Thyroid gland (tissue), 4 donors: ENCODE measurements at regions not wholly inside any gene's neighbourhood (a gene's known extent, or its start where the extent isn't known, plus 50 kb on each side); places are given as distances from the start of the nearest gene placed in this dataset.

ENCODE experiments used
- DNase-seq, 2 donors: peaks; one replicate each; pipeline ENCODE4 v3.0.0-alpha.2; 2019
- H3K27ac ChIP-seq, 3 donors: fragments of 200-600 bp; sonication (generic); 1 replicate in 2 of 3; 2 replicates in 1 of 3; pipeline ENCODE4 v1.5.1; 2016 to 2019; ENCODE audit warnings: mild to moderate bottlenecking in 1 of 3, moderate library complexity in 1 of 3
- H3K27me3 ChIP-seq: fragments of 200-600 bp; sonication (generic); one replicate; pipeline ENCODE4 v1.5.1; 2019
- H3K36me3 ChIP-seq, 2 donors: fragments of 200-600 bp; sonication (generic); one replicate each; pipeline ENCODE4 v1.5.1; 2016 to 2019
- H3K4me1 ChIP-seq, 2 donors: fragments of 200-600 bp; sonication (generic); one replicate each; pipeline ENCODE4 v1.5.1; 2017 to 2019
- H3K4me3 ChIP-seq, 3 donors: fragments of 200-600 bp; sonication (generic); replicated peaks in 1 of 3; 1 replicate in 2 of 3; 2 replicates in 1 of 3; pipeline ENCODE4 v1.5.1; 2016; ENCODE audit warnings: mild to moderate bottlenecking in 1 of 3
- H3K9me3 ChIP-seq: fragments of 200-600 bp; sonication (generic); one replicate; pipeline ENCODE4 v1.5.1; 2017
- POLR2A ChIP-seq, 2 donors: fragments of 450-650 bp; IDR thresholded peaks; one replicate each; pipeline ENCODE4 v1.6.1; 2017; ENCODE audit warnings: antibody characterized with exemption in 2 of 2, mild to moderate bottlenecking in 2 of 2, moderate library complexity in 1 of 2
- whole genome bisulfite sequencing, 2 donors: methylation state at CpG; one replicate each; pipeline ENCODE4 v1.1.5; 2017; 5-methylcytosine and 5-hydroxymethylcytosine counted together
- intact Hi-C: fragments of 100-400 bp; cut with DNase I; formaldehyde crosslinking; loops from one replicate; pipeline ENCODE4 v1.15.1; 2023
- TF ChIP-seq, protein P1 (sequence below), 6 experiments: fragments of 200-600 bp in 3 of 6; fragments of 450-650 bp in 3 of 6; sonication (generic) in 3 of 6; IDR thresholded peaks; one replicate each; pipeline ENCODE4 v1.5.1; 2016 to 2019; ENCODE audit warnings: antibody characterized with exemption in 6 of 6, mild to moderate bottlenecking in 2 of 6, inconsistent platforms in 1 of 6, moderate library complexity in 1 of 6

DNA sequence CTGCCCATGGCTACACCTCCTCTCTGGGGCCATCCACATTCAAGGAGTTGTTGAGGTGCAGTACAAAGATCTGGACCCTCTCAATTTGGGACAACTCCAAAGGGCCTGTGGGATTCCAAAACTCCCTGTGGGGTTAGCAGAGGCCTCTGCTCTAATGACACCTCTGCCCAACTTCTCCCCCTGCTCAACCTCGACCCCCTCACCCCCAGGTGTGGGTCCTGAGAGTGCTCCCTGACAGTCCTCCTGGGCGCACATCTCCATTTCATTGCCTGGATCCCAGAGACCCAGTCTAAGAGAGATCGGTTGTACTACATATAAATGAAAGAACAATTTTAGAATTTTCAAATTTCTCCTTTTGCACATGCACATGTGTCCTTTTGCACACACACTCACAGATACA, 73.0 kb upstream of the NKD1 start:
- no peak overlapping the region for H3K27ac ChIP-seq
- no peaks in the 10 kb centered on the region for H3K9me3 ChIP-seq
- no peak for DNase-seq
- H3K4me1 ChIP-seq: no peaks in the 10 kb centered on the region
- H3K4me3 ChIP-seq: no peak overlapping the region
- no peaks in the 10 kb centered on the region for H3K36me3 ChIP-seq
- no peaks in the 10 kb centered on the region for H3K27me3 ChIP-seq
- intact Hi-C loops: no loop called here
- 78 to 90% methylated on average over 3 of the region's 3 CpGs for WGBS, 2 donors
- TF ChIP-seq POLR2A (IDR thresholded peaks at IDR 0.05): no peak
- TF ChIP-seq, protein P1, sequence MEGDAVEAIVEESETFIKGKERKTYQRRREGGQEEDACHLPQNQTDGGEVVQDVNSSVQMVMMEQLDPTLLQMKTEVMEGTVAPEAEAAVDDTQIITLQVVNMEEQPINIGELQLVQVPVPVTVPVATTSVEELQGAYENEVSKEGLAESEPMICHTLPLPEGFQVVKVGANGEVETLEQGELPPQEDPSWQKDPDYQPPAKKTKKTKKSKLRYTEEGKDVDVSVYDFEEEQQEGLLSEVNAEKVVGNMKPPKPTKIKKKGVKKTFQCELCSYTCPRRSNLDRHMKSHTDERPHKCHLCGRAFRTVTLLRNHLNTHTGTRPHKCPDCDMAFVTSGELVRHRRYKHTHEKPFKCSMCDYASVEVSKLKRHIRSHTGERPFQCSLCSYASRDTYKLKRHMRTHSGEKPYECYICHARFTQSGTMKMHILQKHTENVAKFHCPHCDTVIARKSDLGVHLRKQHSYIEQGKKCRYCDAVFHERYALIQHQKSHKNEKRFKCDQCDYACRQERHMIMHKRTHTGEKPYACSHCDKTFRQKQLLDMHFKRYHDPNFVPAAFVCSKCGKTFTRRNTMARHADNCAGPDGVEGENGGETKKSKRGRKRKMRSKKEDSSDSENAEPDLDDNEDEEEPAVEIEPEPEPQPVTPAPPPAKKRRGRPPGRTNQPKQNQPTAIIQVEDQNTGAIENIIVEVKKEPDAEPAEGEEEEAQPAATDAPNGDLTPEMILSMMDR (IDR thresholded peaks at IDR 0.05): no peak

DNA sequence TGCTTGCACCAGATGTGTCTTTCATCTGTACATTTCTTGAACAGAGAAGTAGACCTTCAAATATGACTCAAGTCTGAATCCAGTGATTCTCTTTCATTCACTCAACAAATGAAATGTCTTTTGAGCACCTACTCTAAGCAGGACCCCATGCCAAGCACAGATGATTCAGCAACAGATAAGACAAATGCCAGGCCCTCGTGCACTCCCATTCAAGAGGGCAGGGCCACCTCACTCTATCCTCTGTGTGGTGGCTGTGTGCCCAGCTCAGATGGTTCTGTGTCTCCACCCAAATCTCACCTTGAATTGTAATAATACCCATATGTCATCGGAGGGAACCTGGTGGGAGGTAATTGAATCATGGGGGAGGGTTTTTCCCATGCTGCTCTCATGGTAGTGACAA, 74.1 kb upstream of the NKD1 start:
- Histone ChIP-seq H3K4me1 (no peaks in the 10 kb centered on the region), H3K27ac (no peak overlapping the region), H3K9me3 (no peaks in the 10 kb centered on the region), H3K36me3 (no peaks in the 10 kb centered on the region), H3K27me3 (no peaks in the 10 kb centered on the region), H3K4me3 (no peak overlapping the region)
- intact Hi-C loops: no loop called here
- DNase-seq: no peak
- TF ChIP-seq, protein P1 (IDR thresholded peaks at IDR 0.05): no peak
- TF ChIP-seq POLR2A (IDR thresholded peaks at IDR 0.05): no peak
- WGBS, 2 donors: 42 to 56% methylated on average over 2 of the region's 2 CpGs

DNA sequence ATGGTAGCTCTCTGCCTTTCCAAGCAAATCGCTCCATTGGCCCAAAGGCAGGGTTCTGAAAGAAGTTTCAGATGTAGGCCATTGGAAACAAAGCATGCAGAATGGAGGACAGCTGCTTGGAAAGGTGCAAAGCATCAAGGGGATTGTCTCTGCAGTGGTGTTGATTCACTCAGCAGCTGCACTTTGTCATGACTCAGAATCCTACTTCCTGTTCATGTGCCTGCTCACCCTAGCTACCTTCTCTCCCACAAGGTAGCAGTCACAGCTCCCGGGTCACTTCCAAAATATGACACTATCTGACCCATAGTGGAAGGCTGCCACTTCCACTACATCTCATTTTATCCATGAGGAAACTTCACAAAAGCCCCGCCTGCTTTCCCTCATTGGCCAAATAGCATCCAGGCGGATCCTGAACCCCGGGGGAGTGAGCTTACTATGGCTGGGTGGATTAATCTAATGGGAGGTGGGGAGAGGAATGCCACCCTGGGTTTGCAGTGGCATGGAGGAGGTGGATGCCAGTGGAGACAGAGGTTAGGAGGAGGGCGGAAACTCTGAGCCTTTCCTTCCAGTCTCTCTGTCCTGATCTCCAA, 74.7 kb upstream of the NKD1 start:
- Histone ChIP-seq H3K27ac (no peak overlapping the region), H3K9me3 (no peaks in the 10 kb centered on the region), H3K4me1 (peaks cover 0 to under 1% of the 10 kb centered on the region in 2 donors), H3K36me3 (no peaks in the 10 kb centered on the region), H3K4me3 (no peak overlapping the region), H3K27me3 (no peaks in the 10 kb centered on the region)
- 80 to 82% methylated on average over 6 of the region's 6 CpGs for WGBS, 2 donors
- TF ChIP-seq, protein P1 (IDR thresholded peaks at IDR 0.05): no peak
- TF ChIP-seq POLR2A (IDR thresholded peaks at IDR 0.05): no peak
- intact Hi-C loops: no loop called here
- DNase-seq: no peak

DNA sequence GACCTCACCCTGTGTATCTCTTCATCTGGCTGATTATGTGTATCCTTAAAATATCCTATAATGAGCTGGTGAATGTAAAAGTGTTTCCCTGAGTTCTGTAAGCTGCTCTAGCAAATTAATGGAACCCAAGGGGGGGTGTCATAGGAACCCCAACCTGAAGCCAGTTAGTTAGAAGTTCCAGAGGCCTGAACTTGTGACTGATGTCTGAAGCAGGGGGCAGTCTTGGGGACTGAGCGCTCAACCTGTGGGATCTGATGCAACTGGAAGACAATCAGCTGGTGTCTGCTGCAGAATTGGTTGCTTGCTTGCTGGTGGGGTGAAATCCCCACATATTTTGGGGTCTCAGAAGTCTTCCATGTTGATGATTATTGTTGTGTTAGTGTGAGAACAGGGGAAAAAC, 75.7 kb upstream of the NKD1 start:
- 93 to 95% methylated on average over 1 of the region's 1 CpG for WGBS, 2 donors
- intact Hi-C loops: no loop called here
- Histone ChIP-seq H3K36me3 (no peaks in the 10 kb centered on the region), H3K27ac (no peak overlapping the region), H3K4me1 (peaks cover 0 to 9% of the 10 kb centered on the region in 2 donors), H3K9me3 (no peaks in the 10 kb centered on the region), H3K4me3 (no peak overlapping the region), H3K27me3 (no peaks in the 10 kb centered on the region)
- no peak for TF ChIP-seq POLR2A (IDR thresholded peaks at IDR 0.05)
- TF ChIP-seq, protein P1 (IDR thresholded peaks at IDR 0.05): no peak
- DNase-seq: no peak

DNA sequence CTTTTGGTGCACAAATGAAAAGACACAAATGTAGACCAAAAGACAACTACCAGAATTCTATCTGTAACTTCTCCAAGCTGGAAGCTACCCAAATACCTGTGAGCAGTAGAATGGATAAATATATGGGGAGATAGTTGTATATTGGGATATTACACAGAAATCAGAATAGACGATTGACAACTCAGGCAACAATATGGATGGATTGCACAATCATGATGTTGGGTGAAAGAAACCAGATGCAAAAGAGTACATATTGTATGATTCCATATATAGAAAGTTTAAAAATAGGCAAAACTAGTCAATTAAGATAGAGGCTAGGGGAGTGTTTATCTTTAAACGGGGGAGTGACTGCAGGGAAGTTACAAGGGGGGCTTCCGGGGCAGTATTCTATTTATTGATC, 77.5 kb upstream of the NKD1 start:
- no peak for TF ChIP-seq POLR2A (IDR thresholded peaks at IDR 0.05)
- TF ChIP-seq, protein P1 (IDR thresholded peaks at IDR 0.05): no peak
- Histone ChIP-seq H3K27ac (no peak overlapping the region), H3K36me3 (no peaks in the 10 kb centered on the region), H3K9me3 (no peaks in the 10 kb centered on the region), H3K4me3 (no peak overlapping the region), H3K4me1 (peaks cover 0 to 9% of the 10 kb centered on the region in 2 donors), H3K27me3 (no peaks in the 10 kb centered on the region)
- 80 to 93% methylated on average over 3 of the region's 3 CpGs for WGBS, 2 donors
- no peak for DNase-seq
- intact Hi-C loops: no loop called here
